Gastrocnemius medialis (tissue), 4 donors: ENCODE measurements at regions not wholly inside any gene's neighbourhood (a gene's known extent, or its start where the extent isn't known, plus 50 kb on each side); places are given as distances from the start of the nearest gene placed in this dataset.

Source experiments
- POLR2A ChIP-seq, 2 donors: fragments of 450-650 bp; IDR thresholded peaks; one replicate each; pipeline ENCODE4 v1.6.1; 2017; ENCODE audit warnings: antibody characterized with exemption in 2 of 2, mild to moderate bottlenecking in 2 of 2, moderate library complexity in 2 of 2
- TF ChIP-seq, protein P1 (sequence below), 5 experiments: fragments of 450-650 bp in 3 of 5; fragments of 200-600 bp in 2 of 5; sonication (generic) in 2 of 5; IDR thresholded peaks in 4 of 5; conservative IDR thresholded peaks in 1 of 5; 1 replicate in 4 of 5; 2 replicates in 1 of 5; pipeline ENCODE4 v1.5.1; 2016 to 2019; ENCODE audit warnings: antibody characterized with exemption in 5 of 5, mild to moderate bottlenecking in 3 of 5, moderate library complexity in 3 of 5

DNA sequence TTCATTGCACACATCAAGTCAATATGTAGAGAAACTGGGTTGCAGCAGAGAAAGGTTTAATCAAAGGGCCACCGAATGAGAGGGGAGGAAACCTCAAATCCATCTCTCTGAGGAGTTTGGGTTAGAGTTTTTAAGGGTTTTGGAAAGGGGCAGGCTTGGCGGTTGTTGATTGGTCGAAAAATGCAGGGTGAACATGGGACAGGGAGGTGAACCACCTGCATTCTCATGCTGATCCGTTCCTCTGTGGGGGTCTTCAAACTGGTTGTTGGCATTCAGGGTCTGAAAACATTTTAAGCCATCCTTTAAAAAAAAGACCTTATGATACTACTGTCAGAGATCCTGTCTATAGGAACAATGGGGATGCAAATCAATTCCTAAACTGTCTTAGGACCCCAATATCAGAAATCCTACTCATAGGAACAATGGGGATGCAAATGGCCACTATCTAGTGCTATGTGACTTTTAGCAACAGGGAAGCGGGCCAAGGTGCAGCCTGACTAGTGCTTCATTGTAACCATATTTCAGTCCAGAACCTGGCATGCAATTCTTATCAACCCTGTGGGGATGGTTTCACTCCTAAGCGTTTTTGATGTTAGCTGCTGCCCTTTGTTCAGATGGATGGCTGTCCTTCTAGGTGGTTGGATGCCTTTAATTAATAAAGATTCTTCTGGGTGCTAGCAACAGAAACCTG, 120.1 kb upstream of the MGAT5 start:
- TF ChIP-seq, protein P1, sequence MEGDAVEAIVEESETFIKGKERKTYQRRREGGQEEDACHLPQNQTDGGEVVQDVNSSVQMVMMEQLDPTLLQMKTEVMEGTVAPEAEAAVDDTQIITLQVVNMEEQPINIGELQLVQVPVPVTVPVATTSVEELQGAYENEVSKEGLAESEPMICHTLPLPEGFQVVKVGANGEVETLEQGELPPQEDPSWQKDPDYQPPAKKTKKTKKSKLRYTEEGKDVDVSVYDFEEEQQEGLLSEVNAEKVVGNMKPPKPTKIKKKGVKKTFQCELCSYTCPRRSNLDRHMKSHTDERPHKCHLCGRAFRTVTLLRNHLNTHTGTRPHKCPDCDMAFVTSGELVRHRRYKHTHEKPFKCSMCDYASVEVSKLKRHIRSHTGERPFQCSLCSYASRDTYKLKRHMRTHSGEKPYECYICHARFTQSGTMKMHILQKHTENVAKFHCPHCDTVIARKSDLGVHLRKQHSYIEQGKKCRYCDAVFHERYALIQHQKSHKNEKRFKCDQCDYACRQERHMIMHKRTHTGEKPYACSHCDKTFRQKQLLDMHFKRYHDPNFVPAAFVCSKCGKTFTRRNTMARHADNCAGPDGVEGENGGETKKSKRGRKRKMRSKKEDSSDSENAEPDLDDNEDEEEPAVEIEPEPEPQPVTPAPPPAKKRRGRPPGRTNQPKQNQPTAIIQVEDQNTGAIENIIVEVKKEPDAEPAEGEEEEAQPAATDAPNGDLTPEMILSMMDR (IDR thresholded peaks at IDR 0.05 in 4 of 5, conservative IDR thresholded peaks at IDR 0.05 in 1 of 5): no peak
- no peak for TF ChIP-seq POLR2A (IDR thresholded peaks at IDR 0.05)
